Transverse colon (tissue), 4 donors: ENCODE measurements at regions not wholly inside any gene's neighbourhood (a gene's known extent, or its start where the extent isn't known, plus 50 kb on each side); places are given as distances from the start of the nearest gene placed in this dataset.

Source experiments
- DNase-seq: peaks from one replicate; pipeline ENCODE4 v3.0.0-alpha.2; 2019
- H3K27ac ChIP-seq, 4 donors: fragments of 200-600 bp; sonication (generic); 2 replicates each; pipeline ENCODE4 v1.5.1; 2016 to 2018; ENCODE audit warnings: inconsistent platforms in 4 of 4
- H3K27me3 ChIP-seq: fragments of 200-600 bp; sonication (generic); 2 replicates; pipeline ENCODE4 v1.5.1; 2017; ENCODE audit warnings: inconsistent platforms
- H3K36me3 ChIP-seq, 4 donors: fragments of 200-600 bp; sonication (generic); 2 replicates each; pipeline ENCODE4 v1.5.1; 2017 to 2019; ENCODE audit warnings: inconsistent platforms in 4 of 4
- H3K4me1 ChIP-seq, 4 donors: fragments of 200-600 bp; sonication (generic); 2 replicates each; pipeline ENCODE4 v1.5.1; 2017 to 2020; ENCODE audit warnings: inconsistent platforms in 4 of 4
- H3K4me3 ChIP-seq, 4 donors: fragments of 200-600 bp; sonication (generic); 1 replicate in 1 of 4; 2 replicates in 3 of 4; pipeline versions ENCODE4 v1.5.1 to v1.6.1; 2017 to 2019; ENCODE audit warnings: inconsistent platforms in 4 of 4
- H3K9me3 ChIP-seq, 2 donors: fragments of 200-600 bp; sonication (generic); 2 replicates each; pipeline ENCODE4 v1.5.1; 2017 to 2019; ENCODE audit warnings: inconsistent platforms in 2 of 2
- EP300 ChIP-seq: sonication (generic); formaldehyde crosslinking; IDR thresholded peaks from one replicate; pipeline ENCODE4 v1.6.1; 2017; ENCODE audit warnings: antibody characterized with exemption, low read depth
- POLR2A ChIP-seq: fragments of 450-650 bp; IDR thresholded peaks from one replicate; pipeline ENCODE4 v1.6.1; 2016; ENCODE audit warnings: antibody characterized with exemption, mild to moderate bottlenecking, moderate library complexity
- POLR2AphosphoS5 ChIP-seq, 3 donors: sonication (generic); formaldehyde crosslinking; IDR thresholded peaks; one replicate each; pipeline ENCODE4 v1.6.1; 2016; ENCODE audit warnings: antibody characterized with exemption in 3 of 3
- WGBS, 2 donors: methylation state at CpG; one replicate each; pipeline ENCODE4 v1.1.5; 2018; ENCODE audit warnings: low coverage in 1 of 2; 5-methylcytosine and 5-hydroxymethylcytosine counted together
- in situ Hi-C, 4 donors: fragments of 200-750 bp; cut with MboI; loops; one replicate each; pipeline versions ENCODE4 v1.15.0 to v1.15.1; 2017; ENCODE audit warnings: low sequenced_read_pairs in 3 of 4, low pct_ligation_motif_present in 1 of 4, low pct_unique_long_range_greater_than_20kb in 1 of 4
- intact Hi-C: fragments of 100-400 bp; cut with DNase I; formaldehyde crosslinking; loops from one replicate; pipeline ENCODE4 v1.15.1; 2023; ENCODE audit warnings: low total_unique reads
- TF ChIP-seq, protein P1 (sequence below), 5 experiments: fragments of 200-600 bp in 3 of 5; fragments of 450-650 bp in 2 of 5; sonication (generic) in 3 of 5; IDR thresholded peaks; 1 replicate in 2 of 5; 2 replicates in 3 of 5; pipeline ENCODE4 v1.5.1; 2016 to 2017; ENCODE audit warnings: antibody characterized with exemption in 5 of 5, inconsistent platforms in 3 of 5, mild to moderate bottlenecking in 2 of 5, moderate library complexity in 1 of 5

DNA sequence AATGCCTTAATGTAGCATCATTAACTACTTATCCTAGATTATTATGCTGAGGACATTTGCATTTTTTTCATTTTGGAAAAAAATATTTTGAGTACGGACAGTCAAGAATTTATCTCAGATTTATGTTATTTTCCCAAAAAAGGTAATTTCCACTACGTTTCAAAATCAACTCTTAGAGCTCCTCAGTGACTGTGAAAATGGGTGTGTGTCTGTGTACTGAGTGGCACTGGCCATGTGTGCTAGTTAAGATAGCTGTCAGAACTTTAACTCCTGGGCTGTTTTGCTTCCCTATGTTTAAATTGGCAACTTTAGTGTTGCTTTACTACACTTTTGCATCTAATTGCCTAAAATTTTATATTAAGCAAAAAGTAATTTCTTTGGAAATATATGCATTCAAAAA, 927.4 kb downstream of the EFNB2 start:
- Histone ChIP-seq H3K27me3 (no peaks in the 10 kb centered on the region), H3K9me3 (no peaks in the 10 kb centered on the region), H3K36me3 (no peaks in the 10 kb centered on the region), H3K4me3 (no peak overlapping the region), H3K4me1 (peaks cover 0 to 20% (median 3%) of the 10 kb centered on the region in 4 donors), H3K27ac (no peak overlapping the region)
- in situ Hi-C loops = no loop called here
- intact Hi-C loops = no loop called here
- 30 to 46% methylated on average over 2 of the region's 2 CpGs for WGBS, 2 donors
- DNase-seq = no peak
- TF ChIP-seq POLR2A (no peak), POLR2AphosphoS5 (IDR thresholded peaks at IDR 0.05) (no peak), EP300 (no peak)
- TF ChIP-seq, protein P1, sequence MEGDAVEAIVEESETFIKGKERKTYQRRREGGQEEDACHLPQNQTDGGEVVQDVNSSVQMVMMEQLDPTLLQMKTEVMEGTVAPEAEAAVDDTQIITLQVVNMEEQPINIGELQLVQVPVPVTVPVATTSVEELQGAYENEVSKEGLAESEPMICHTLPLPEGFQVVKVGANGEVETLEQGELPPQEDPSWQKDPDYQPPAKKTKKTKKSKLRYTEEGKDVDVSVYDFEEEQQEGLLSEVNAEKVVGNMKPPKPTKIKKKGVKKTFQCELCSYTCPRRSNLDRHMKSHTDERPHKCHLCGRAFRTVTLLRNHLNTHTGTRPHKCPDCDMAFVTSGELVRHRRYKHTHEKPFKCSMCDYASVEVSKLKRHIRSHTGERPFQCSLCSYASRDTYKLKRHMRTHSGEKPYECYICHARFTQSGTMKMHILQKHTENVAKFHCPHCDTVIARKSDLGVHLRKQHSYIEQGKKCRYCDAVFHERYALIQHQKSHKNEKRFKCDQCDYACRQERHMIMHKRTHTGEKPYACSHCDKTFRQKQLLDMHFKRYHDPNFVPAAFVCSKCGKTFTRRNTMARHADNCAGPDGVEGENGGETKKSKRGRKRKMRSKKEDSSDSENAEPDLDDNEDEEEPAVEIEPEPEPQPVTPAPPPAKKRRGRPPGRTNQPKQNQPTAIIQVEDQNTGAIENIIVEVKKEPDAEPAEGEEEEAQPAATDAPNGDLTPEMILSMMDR (IDR thresholded peaks at IDR 0.05) = no peak

DNA sequence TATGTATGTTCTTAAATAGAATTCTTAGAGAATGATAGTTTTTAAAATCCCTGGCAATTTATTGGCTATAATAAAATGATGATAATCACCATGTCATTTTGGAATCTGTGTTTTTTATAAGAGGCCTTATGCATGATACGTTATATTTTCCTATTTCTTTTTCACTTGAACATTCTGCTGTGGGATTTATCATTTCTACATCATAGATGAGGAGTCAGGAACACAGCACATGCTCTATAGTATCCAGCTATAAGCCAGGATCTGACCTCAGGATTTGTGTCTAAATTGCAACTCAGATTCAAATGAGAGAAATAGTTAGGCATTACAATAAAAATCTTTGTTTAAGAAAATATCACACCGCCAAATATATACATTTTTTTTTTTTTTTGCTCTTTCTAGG, 928.0 kb downstream of the EFNB2 start:
- no peak overlapping the region for H3K27ac ChIP-seq
- H3K4me3 ChIP-seq = no peak overlapping the region
- peaks cover 0 to 25% (median 3%) of the 10 kb centered on the region in 4 donors for H3K4me1 ChIP-seq
- TF ChIP-seq POLR2A = no peak
- no peak for TF ChIP-seq POLR2AphosphoS5 (IDR thresholded peaks at IDR 0.05)
- no peak for TF ChIP-seq EP300
- TF ChIP-seq, protein P1 (IDR thresholded peaks at IDR 0.05) = no peak
- in situ Hi-C loops (no loop called here), intact Hi-C loops (no loop called here)
- H3K9me3 ChIP-seq = no peaks in the 10 kb centered on the region
- no peak for DNase-seq
- H3K36me3 ChIP-seq = no peaks in the 10 kb centered on the region
- no peaks in the 10 kb centered on the region for H3K27me3 ChIP-seq
- 77 to 86% methylated on average over 2 of the region's 2 CpGs for whole genome bisulfite sequencing, 2 donors

DNA sequence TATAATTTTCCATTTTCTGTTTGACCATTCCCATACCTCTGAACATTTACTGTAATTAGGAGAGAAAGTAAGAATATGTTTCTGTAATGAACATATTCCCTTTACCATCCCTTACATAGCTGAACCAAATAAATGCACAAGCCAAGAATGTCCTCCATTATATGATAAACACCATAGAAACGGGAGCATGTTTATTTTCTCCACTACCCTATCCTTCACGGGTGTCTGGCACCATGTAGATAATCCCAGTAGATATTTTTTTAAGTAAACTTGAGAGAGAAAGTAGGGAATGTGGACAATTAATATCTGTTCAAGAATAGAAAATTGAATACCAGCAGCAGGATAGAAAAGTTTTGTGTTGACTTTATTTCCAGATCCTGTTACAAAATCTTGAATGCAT, 928.4 kb downstream of the EFNB2 start:
- H3K9me3 ChIP-seq = no peaks in the 10 kb centered on the region
- in situ Hi-C loops (no loop called here), intact Hi-C loops (no loop called here)
- WGBS, 2 donors = 31 to 41% methylated on average over 2 of the region's 2 CpGs
- TF ChIP-seq POLR2AphosphoS5 (IDR thresholded peaks at IDR 0.05) (no peak), POLR2A (no peak), EP300 (no peak)
- TF ChIP-seq, protein P1 (IDR thresholded peaks at IDR 0.05) = no peak
- H3K36me3 ChIP-seq = no peaks in the 10 kb centered on the region
- no peak overlapping the region for H3K27ac ChIP-seq
- H3K27me3 ChIP-seq = no peaks in the 10 kb centered on the region
- H3K4me1 ChIP-seq = peaks cover 0 to 25% (median 3%) of the 10 kb centered on the region in 4 donors
- H3K4me3 ChIP-seq = no peak overlapping the region
- no peak for DNase-seq

DNA sequence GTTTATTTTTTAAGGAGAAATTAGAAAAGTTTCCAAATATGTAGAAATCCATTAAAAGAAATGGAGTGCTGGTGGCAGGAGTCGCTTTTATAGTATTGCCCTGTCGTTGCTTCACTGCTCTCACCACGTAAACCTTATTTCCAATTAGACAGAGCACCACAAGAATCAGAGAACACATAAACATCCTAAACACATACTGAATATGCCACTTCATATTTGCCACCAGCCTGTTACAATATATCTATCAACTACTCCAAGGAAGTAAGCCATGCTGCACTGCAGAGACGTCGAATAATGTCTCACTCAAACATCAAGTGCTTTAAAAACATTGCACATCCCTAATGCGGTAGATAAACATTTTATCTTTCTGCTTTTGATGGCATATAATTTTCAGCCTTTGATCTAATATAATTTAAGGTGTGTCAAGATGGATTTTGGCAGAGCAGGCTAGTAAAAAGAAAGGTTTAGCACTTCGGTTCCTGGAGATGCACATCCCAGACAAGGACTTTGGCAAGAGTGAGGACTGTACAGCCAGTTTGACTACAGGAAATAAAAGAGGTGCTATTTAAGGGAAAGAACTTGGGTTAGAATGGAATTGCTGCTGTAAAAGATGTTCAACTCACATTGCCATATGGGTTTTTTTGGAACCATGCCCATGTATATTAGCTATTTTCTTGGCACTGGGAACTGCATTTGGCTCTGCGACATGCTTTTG, 932.3 kb downstream of the EFNB2 start:
- DNase-seq = peak; percentile 11
- TF ChIP-seq, protein P1 (IDR thresholded peaks at IDR 0.05) = no peak
- no peak for TF ChIP-seq POLR2AphosphoS5 (IDR thresholded peaks at IDR 0.05)
- TF ChIP-seq EP300 = no peak
- TF ChIP-seq POLR2A = no peak
- in situ Hi-C loops (no loop called here), intact Hi-C loops (no loop called here)
- no peaks in the 10 kb centered on the region for H3K36me3 ChIP-seq
- no peak overlapping the region for H3K4me3 ChIP-seq
- peaks cover 0 to 20% (median 2%) of the 10 kb centered on the region in 4 donors for H3K4me1 ChIP-seq
- H3K27me3 ChIP-seq = no peaks in the 10 kb centered on the region
- WGBS, 2 donors = 37 to 41% methylated on average over 6 to 8 of the region's 8 CpGs
- no peaks in the 10 kb centered on the region for H3K9me3 ChIP-seq
- peak overlapping the region in 1 of 4 donors; percentile 47 for H3K27ac ChIP-seq
